ENCODE measurements at regions not wholly inside any gene's neighbourhood (a gene's known extent, or its start where the extent isn't known, plus 50 kb on each side); places are given as distances from the start of the nearest gene placed in this dataset.

Small RNA genes lying in the stretch of these regions (microRNA-seq; reads per million reads assigned to microRNA genes)
- 0.60 to 1.9 reads per million in 2 donors for gene MIR5100

Data from left cardiac atrium (tissue), 2 donors.